ENCODE measurements at regions not wholly inside any gene's neighbourhood (a gene's known extent, or its start where the extent isn't known, plus 50 kb on each side); places are given as distances from the start of the nearest gene placed in this dataset.

- TF ChIP-seq ZNF687 (CRISPR knock-in tag; IDR thresholded peaks at IDR 0.05) (no peak), SIN3A (IDR thresholded peaks at IDR 0.05; ENCODE audit: borderline replicate concordance, low read depth, low read length) (no peak), KLF11 (CRISPR knock-in tag; IDR thresholded peaks at IDR 0.05) (no peak), ZNF44 (CRISPR knock-in tag; IDR thresholded peaks at IDR 0.05) (no peak), ZNF513 (CRISPR knock-in tag; conservative IDR thresholded peaks at IDR 0.05) (no peak), SRSF4 (IDR thresholded peaks at IDR 0.05; ENCODE audit: low read depth, low read length, poor library complexity, severe bottlenecking) (no peak), ZBTB39 (CRISPR knock-in tag; IDR thresholded peaks at IDR 0.05) (no peak), ARID2 (CRISPR knock-in tag; IDR thresholded peaks at IDR 0.05; ENCODE audit: borderline replicate concordance) (no peak), FOXJ3 (CRISPR knock-in tag; IDR thresholded peaks at IDR 0.05; ENCODE audit: borderline replicate concordance) (peak; percentile 32; the same call in 1 of the 2 replicates), HNF1B (CRISPR knock-in tag; IDR thresholded peaks at IDR 0.05) (no peak), TEAD2 (CRISPR knock-in tag; IDR thresholded peaks at IDR 0.05) (no peak), ZNF839 (CRISPR knock-in tag; IDR thresholded peaks at IDR 0.05; ENCODE audit: borderline replicate concordance) (no peak), BCL6 (CRISPR knock-in tag; IDR thresholded peaks at IDR 0.05) (no peak), ZFP41 (CRISPR knock-in tag; IDR thresholded peaks at IDR 0.05; ENCODE audit: borderline replicate concordance) (no peak), ARID5B (CRISPR knock-in tag; IDR thresholded peaks at IDR 0.05) (peak; percentile 34; the same call in 1 of the 2 replicates), ELF4 (CRISPR knock-in tag; IDR thresholded peaks at IDR 0.05; ENCODE audit: borderline replicate concordance) (no peak), SKI (IDR thresholded peaks at IDR 0.05; ENCODE audit: partially characterized antibody) (no peak)
These were observed 275.7 kb downstream of the GPR37 start (continued) for GRCh38 chr7:124489925-124490324.
